HG03457 (cell line): ENCODE measurements at regions not wholly inside any gene's neighbourhood (a gene's known extent, or its start where the extent isn't known, plus 50 kb on each side); places are given as distances from the start of the nearest gene placed in this dataset.

ENCODE experiments used
- ATAC-seq: cut with Tn5 transposase; IDR thresholded peaks from one replicate; pipeline ENCODE4 v1.9.1; 2021; ENCODE audit warnings: moderate number of reproducible peaks; ENCODE audit not compliant: unreplicated experiment

DNA sequence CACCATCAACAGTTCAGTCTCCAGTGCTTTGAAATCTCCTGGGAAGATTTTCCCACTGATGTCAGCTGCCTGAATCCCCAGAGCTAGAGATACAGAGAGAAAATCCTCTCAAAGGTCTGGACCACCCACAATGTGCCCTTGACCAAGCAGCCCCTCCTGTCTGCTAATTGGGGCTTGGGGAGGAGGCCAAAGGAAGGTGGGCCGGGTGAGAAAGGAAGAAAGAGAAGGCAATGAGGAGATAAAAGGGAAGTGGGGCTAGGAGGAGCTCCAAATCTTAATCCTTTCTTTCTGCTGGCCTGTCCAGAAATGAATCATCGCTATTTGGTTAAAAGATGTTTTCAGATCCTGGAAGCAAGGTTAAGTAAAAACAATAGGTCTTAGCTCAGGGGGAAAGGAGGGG, 322.9 kb downstream of the BCL11B start:
- no peak for ATAC-seq

DNA sequence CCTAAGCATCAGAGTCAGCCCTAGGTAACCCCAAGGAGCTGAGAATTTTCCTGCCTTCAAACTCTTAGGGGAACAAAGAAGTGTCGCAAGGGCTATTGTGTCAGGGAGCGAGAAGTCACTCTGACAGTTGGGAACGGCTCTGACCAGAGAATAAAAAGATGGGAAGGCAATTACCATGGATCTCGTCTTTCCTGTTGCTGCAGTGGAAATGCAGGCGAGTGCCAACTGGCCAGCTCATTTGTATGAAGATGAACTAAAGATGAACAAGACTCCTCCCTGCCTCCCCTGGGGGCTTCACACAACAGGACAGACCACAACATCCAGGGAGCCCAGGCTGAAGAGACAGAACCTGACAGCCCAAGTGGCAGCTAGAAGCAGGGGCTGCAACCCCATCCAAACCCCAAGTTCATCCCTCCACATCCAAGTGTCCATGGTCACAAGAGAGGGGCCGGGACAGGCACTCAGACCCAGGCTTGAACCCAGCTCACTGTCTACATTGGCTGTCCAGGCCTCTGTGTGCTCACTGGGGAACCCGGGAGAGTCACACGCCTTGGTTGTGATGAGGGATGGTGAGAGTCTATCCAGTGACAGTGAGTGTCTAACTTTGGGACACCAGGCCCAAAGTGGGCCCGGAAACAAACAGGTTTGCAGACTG, 322.4 kb downstream of the BCL11B start:
- ATAC-seq: no peak

DNA sequence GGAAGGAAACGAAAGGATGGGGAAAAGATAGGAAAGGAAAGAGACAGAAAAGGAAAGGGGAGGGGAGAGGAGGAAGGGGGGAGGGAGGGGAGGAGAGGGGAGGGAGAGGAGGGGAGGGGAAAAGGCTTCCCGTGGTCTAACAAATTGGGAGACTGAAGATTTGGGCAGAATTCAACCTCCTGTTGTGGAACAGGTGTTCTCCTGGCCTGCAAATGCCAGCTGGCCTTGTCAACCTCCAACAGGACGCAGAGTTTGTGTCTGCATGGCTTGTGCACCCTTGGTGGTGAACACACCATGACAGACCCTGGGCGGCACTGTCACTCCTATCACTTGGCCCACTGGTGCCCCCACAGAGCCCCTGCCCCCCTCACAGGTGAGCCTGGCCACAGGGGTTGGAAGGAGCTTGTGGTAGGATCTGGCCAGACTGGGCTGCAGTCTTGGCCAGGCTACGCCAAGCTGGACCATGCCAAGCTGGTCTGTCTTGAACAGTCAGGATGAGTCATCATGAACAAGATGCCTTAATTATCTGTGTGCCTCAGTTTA, 321.6 kb downstream of the BCL11B start:
- no peak for ATAC-seq

DNA sequence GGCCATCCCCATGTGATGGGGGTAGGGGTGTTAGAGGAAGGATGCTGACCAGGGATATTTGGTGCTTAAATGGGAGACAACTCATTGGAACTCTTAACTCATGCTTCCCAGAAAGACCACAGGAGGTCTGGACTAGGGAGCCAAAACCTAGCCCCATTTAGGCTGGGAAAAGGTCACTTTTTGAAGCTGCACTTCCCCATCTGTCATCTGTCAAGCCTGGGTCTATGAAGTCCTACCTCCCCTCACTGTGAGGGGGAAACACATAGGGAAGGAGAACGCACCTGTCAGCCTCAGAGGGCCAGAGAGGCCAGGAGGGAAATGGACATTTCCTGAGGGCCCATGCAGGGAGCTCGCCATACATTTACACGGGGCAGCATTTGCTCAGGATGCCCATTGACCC, 321.0 kb downstream of the BCL11B start:
- ATAC-seq: no peak

DNA sequence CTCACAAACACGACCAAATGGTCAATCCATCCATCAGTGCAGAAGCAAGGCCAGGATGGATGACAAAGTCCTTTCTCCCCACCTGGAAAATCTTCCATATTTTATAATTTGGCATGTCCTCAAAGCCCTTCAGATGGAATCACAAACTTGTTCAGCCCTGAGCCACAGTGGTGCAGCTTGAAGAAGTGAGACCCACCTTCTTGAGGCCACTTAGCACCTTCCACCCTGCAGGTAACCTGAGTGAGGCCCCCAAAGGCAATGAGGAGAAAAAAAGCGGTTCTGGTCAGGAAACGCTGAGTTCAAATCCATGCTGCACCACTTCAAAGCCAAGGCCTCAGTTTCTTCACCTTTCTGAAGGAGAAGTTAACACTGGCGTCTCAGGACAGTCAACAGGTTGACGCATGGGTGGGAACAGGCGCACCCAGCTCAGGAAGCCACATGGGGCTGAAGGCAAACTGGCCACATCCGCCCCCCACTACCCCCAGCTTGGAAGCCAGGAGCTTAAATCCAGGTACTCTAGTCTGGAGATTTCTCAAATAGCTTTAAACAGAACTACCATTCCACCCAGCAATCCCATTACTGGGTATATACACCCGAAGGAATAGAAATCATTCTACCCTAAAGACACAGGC, 320.4 kb downstream of the BCL11B start:
- no peak for ATAC-seq

DNA sequence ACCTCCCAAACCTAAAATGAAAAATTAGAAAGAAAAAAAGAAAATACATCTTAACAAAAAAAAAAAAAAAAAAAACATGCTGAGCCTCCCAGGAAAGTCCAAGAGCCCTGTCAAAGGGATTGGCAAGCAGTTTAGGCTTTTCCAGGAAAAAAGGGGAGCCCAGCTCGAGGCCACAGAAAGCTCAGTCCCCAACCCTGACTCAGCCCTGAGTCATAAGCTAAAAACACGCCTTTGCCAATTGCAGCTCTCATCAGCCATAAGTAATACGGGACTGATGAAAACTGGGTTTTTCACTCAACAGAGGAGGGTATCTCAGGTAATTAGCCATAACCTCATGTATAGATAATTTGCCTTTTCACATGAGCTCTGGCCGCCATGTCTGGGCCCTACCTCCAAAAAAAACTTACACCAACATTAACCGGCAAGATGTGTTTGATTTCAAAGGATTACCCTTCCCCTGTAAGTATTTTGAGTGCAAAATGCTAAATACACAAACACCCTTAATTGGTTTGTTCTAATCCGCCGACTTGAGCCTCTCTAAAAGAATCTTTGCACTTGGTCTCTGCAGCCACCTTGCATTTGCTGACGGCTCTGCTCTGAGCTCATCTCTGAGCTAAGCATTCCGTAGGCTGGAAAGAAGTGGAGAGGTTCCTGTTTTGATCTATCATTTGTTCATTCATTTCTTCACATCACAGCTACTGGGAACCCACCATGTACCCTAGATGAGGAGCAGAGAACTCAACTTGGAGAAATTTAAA, 319.2 kb downstream of the BCL11B start:
- ATAC-seq: no peak

DNA sequence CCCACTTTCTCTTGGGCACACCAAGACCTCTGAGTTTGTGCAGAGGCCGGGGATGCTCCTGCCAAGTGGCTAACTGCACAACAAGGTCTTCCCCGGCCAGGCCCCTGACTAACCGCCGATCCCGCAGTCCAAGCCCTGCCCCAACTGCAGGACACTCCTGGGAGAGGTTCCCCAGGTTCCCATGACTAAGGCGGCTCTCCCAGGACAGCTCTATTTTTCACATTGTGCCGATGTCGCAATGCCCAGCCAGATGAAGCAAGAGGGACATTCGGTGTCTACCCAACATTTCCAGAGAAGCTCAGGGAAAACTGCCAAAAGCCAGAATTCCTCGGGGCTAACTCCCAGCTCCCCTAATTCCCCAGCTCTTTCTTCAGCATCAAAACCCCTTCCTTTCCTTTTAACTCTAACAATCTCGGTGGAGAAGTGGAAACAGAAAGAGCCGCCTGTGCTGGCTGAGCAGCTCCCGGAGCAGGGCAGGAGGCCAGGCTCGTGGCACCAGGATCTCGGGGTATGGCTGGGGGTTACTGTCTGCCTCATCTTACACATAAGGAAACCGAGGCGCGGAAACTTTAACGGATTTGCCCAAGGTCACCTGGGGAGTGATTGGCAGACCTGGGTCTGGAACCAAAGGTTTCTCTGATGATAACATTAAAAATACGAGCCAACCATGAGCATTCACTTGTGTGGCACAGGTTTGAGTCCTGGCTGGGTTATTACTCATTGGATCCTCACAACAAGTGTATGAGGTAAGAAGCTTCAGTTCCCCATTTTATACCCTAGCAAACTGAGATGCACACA, 318.2 kb downstream of the BCL11B start:
- ATAC-seq: no peak

DNA sequence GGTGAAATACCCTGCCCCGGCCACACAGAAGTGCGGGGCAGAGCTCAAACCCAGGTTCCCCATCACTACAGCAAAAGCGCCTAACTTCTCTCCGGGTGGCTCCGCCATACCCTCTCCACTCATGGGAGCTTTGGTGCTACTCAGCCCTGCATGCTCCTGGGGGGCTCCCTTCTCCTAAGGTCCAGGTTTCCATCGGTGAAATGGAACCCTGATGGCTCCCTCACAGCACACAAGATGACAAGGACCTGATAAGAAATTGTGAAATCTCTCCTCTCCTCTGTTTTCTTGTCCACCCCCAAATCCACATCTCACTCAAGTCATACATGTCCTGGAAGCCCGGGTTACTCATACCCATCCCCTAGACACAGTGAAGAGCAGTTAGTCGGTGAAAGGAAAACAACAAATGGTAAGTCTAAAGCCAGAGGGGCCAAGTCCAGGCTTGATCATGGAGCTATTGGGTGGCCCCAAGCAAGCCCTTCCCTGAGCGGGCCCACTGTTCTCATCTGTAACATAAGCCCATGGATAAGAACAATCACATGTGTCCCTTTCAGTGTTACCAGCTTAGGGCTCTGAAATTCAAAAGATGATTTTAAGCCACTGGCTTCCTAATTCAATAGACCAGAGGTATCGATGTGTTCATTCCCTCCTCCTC, 317.5 kb downstream of the BCL11B start:
- ATAC-seq: no peak

DNA sequence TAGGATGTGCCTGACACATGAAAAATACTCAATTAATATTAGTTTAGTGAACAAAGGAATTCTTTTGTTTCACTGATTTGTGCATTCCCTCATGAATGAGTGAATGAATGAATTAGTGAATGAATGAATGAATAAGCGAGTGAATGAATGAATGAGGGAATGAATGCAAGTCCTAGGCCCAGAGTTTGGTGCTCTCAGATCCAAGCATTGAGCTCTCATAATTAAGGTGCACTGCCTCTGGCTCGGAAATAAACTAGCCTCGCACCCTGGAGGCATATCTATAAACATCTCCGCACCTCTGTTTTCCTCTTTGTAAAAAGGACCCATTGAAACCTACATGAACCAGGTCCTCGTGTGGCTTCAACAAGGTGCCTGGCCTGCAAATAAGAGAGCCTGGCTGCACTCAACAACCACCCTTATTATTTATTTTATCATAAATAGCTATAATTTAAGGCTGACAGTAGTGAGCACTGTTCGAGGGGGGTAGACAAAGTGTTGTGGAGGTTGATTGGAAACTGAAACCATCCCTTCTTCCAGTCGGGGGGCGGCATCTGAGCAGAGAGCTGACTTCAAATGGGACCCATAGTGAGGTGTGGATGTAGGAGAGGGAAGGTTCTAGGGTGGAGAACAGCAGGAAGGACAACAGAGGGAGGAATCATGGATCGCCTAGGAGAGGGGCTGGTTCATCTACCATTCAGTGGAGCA, 316.8 kb downstream of the BCL11B start:
- no peak for ATAC-seq

DNA sequence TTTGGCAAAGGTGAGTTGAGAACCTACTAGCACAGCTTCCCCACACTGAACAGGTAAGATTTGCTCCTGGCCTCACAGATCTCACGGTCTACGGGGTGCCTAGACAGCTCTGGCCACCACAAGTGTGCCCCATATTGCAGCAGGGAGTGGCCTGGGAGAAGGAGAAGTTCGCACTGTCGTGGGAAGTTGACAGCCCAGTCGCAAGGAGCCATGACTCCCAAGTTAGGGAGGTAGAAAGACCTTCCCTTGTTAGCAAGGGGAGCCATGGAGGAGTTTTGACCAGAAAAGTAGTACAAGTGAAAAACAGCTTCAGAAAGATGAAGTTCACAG, 316.3 kb downstream of the BCL11B start:
- ATAC-seq: no peak

DNA sequence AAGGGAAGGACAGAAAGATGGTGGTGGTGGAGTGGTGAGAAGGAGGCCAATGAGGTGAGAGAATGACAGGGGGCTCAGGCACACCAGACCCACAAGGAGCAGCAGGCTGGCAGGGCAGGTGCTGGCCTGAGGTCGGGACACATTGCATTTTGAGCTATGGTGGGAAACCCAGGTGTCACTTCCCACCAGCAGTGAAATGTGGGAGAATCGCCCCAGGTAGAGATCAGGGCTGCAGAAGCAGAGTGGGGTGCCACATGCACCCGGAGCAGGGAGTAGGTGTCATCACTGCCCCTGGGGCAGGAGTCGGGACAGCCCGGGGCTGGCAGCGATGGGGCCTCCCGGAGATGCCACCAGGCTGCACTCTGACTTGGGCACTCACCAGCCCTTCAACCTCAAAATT, 315.8 kb downstream of the BCL11B start:
- no peak for ATAC-seq

DNA sequence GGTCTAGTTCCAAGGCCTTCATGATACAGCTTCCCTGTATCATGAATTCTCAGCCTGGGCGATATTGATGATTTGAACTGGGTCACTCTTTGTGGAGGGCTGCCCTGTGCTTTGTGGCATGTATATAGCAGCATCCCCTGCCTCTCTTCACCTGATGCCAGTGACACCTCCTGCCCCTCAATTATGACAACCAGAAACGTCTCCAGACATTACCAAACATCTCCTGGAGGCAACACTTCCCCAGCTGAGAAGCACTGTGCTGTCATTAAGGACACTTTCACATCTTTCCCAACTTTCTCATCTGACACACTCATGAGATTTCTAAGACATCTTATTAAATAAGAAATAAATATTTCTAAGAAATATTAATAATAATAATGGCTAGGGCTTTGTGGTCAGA, 315.3 kb downstream of the BCL11B start:
- ATAC-seq: no peak

DNA sequence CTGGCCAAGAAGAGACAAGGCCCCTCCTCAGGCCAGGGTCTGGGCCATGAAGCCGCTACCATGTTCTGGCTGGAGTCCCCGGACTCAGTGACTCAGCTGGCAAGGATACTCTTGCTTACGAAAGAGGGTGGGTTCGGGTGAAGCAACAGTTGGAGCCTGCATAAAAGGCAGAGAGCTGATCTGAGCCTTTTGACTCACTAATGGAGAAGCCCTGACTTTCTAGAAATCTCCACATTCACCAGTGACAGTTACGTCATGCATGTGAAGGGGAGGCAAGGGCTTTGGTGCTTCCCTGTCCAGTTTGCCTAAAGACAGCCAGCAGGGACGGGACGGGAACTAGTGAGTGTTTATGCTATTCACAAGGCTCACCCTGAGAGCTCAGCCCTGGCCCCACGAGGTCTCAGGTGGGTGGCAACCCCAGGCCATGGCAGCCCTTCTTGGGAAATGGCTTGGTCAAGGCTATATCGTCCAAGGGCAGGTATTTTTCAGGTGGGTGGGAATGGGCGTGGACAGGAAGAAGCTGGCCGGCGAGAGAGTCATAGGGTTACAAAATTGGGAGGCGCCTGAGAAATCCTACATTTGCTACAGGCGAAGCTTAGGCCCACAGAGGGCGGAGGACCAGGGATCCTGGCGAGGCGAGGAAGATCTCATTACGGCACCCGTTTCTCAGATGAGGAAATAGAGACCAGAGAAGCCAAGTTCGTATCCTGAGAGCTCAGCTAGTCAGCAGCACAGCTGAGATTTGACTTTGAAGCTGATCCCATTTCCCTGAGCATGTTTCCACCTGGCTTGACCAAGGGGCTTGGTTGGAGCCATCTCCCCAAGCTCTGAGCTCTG, 314.6 kb downstream of the BCL11B start:
- ATAC-seq: no peak

DNA sequence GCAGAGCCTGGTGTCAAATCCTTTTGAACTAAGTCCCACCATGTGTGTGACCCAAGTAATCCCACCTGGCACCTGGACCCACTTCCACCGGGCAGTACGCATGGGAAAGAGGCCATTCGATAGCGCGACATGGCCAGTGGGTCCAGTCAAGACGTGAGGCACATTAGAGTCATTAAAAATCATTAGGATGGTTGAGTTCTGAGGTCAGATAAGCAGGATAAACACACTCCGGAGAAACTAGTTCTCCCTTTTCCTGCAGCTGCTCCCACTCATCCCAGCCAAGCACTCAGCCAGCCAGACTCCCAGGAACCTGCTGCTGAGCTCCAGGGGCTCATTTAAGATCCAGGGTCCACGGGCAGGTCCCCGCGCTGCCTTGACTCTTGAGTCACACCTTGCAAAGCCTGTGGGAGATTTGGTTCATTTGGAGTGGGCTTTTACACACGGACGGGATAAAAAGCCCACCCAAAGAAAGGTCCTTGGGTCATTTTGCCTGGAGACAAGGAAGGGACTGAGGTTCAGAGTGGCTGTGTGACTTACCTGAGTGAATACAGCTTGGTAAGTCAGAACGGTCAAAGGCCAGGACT, 313.9 kb downstream of the BCL11B start:
- ATAC-seq: no peak

DNA sequence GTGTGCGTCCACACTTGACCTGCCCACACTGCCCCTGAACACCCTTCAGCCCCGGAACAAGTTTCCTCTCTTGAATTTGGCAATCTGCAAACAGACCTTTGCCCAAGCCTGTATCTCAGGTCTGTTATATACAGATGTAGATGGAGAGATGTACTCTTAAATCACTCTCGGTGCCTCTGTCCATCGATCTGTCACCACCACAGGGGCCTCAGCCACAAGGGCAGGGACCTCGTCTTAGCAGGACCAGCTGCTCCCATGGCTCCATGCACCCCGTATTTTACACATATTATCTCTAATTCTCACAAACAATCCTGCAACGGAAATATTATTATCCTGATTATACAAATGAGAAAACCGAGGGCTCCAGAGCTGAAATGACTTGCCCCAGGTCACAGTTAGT, 313.4 kb downstream of the BCL11B start:
- no peak for ATAC-seq

DNA sequence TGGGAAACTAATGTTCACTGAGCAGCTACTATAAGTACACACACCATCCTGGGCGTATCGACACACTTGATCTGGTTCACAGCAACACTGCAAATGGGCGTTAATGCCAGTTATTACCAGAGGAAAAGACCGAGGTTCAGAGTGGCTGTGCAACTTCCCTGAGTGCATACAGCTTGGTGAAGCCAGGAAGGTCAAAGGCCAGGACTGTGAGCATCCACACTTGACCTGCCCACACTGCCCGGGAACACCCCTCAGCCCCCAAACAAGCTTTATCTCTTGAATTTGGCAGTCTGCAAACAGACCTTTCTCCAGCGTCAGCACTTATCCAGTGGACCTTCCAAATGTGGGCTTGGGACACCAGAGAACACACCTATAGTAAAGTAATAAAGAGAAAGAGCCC, 312.6 kb downstream of the BCL11B start:
- no peak for ATAC-seq

DNA sequence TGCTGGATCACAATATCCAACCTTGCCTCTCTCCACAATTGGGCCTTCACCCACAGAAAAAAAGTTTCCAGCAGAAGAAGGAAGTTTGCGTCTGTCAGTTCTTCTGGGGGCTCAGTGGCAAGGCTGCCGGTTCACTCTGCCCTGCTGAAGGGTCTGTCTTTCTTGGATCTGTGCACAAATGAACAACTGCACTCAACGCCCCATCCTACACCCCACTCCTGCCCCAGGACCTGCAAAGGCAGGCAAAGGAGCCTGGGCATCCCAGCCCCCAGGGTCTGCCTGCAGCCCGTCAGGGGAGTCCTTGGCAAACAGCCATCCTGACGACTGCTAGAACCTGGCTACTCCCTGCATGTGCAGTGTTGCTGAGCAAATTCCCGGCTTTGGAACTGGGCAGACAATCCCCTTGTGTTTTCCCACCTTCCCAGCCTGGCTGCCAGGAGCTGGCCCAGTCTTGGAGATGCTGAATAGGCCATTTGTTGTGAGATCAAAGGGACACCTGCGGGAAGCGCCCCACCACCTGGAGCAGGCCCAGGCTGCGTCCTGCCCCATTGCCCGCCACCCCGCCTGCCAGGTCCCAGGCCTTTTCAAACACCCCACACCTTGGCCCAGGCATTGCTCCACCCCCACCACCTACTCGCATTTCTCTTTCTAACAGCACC, 311.9 kb downstream of the BCL11B start:
- ATAC-seq: no peak

DNA sequence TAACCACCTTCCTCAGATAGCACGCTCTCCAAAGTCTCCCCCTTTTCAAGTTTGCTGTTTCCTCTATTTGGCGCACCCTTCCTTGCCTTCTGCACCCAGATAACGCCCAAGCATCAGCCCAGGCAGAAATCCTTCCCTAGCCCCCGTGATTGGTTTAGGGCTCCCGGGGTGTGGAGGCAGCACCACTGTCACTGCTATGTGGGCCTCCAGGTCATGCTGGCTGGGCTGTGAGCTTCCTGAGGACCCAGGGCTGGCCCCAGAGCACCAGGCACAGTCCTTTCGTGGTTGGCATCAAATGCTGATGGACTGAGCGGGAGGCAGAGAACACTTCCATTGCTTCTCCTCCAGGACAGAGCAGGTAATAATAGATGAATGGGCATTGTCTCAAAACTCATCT, 311.4 kb downstream of the BCL11B start:
- no peak for ATAC-seq
